CD14-positive monocyte (primary cell): ENCODE measurements at regions not wholly inside any gene's neighbourhood (a gene's known extent, or its start where the extent isn't known, plus 50 kb on each side); places are given as distances from the start of the nearest gene placed in this dataset.

Source experiments
- DNase-seq, 3 donors: peaks; one replicate each; pipeline ENCODE4 v3.0.0-alpha.2; 2011 to 2022
- H2AFZ ChIP-seq: 2 replicates; pipeline ENCODE4 v1.6.0; 2012; ENCODE audit warnings: mild to moderate bottlenecking, low read depth, low read length, inconsistent platforms; ENCODE audit not compliant: insufficient read depth, poor library complexity, severe bottlenecking
- H3K27ac ChIP-seq, 2 donors: 1 replicate in 1 of 2; 2 replicates in 1 of 2; pipeline ENCODE4 v1.5.1; 2012 to 2013; ENCODE audit warnings: low read length in 2 of 2, control low read depth in 1 of 2, inconsistent platforms in 1 of 2, low read depth in 1 of 2, mild to moderate bottlenecking in 1 of 2
- H3K27me3 ChIP-seq, 2 donors: one replicate each; pipeline versions ENCODE4 v1.6.0 to v1.6.1; 2011 to 2013; ENCODE audit warnings: low read length in 2 of 2; ENCODE audit not compliant: control insufficient read depth in 2 of 2, insufficient read depth in 2 of 2
- H3K36me3 ChIP-seq, 2 donors: replicated peaks in 1 of 2; 1 replicate in 1 of 2; 2 replicates in 1 of 2; pipeline versions ENCODE4 v1.5.1 to v1.6.1; 2012 to 2013; ENCODE audit warnings: low read length in 2 of 2, control low read depth in 1 of 2, inconsistent platforms in 1 of 2, mild to moderate bottlenecking in 1 of 2; ENCODE audit not compliant: insufficient read depth in 2 of 2, control insufficient read depth in 1 of 2
- H3K4me1 ChIP-seq, 2 donors: 1 replicate in 1 of 2; 2 replicates in 1 of 2; pipeline versions ENCODE4 v1.5.1 to v1.6.1; 2012 to 2013; ENCODE audit warnings: low read length in 2 of 2, control low read depth in 1 of 2, inconsistent platforms in 1 of 2, mild to moderate bottlenecking in 1 of 2, moderate library complexity in 1 of 2; ENCODE audit not compliant: insufficient read depth in 2 of 2, control insufficient read depth in 1 of 2
- H3K4me2 ChIP-seq: replicated peaks from 2 replicates; pipeline ENCODE3; 2012; ENCODE audit warnings: low read length, moderate library complexity, mild to moderate bottlenecking; ENCODE audit not compliant: poor library complexity, severe bottlenecking; ENCODE audit errors: extremely low read depth
- H3K4me3 ChIP-seq, 3 experiments: fragments of 200-600 bp in 1 of 3; sonication (generic) in 1 of 3; replicated peaks in 1 of 3; 1 replicate in 2 of 3; 2 replicates in 1 of 3; pipeline ENCODE4 v1.5.1; 2011 to 2013; ENCODE audit warnings: low read length in 3 of 3, mild to moderate bottlenecking in 3 of 3, control low read depth in 2 of 3, low read depth in 2 of 3, inconsistent platforms in 1 of 3, moderate library complexity in 1 of 3
- H3K79me2 ChIP-seq: 2 replicates; pipeline ENCODE4 v1.6.0; 2012; ENCODE audit warnings: mild to moderate bottlenecking, control low read depth, inconsistent platforms, low read length, moderate library complexity; ENCODE audit not compliant: insufficient read depth
- H3K9ac ChIP-seq: 2 replicates; pipeline ENCODE4 v1.6.0; 2017; ENCODE audit warnings: low read length, mild to moderate bottlenecking; ENCODE audit not compliant: insufficient read depth, poor library complexity, severe bottlenecking
- H3K9me3 ChIP-seq, 2 donors: replicated peaks in 1 of 2; 1 replicate in 1 of 2; 2 replicates in 1 of 2; pipeline versions ENCODE4 v1.5.1 to v1.6.1; 2012 to 2013; ENCODE audit warnings: low read length in 2 of 2, control low read depth in 1 of 2; ENCODE audit not compliant: control insufficient read depth in 1 of 2, insufficient read depth in 1 of 2
- H4K20me1 ChIP-seq: 2 replicates; pipeline ENCODE4 v1.6.0; 2012; ENCODE audit warnings: mild to moderate bottlenecking, low read length, control low read depth, moderate library complexity; ENCODE audit not compliant: insufficient read depth
- H3K27ac Mint-ChIP-seq, 7 donors: one replicate each; pipeline ENCODE4 v1.8.0; 2020; ENCODE audit warnings: mild to moderate bottlenecking in 7 of 7, mixed read lengths in 7 of 7, moderate library complexity in 6 of 7, inconsistent platforms in 2 of 7
- H3K27me3 Mint-ChIP-seq, 3 donors: one replicate each; pipeline ENCODE4 v1.8.0; 2021 to 2022; ENCODE audit warnings: low read depth in 3 of 3, mild to moderate bottlenecking in 3 of 3, mixed read lengths in 3 of 3, moderate library complexity in 3 of 3, inconsistent platforms in 1 of 3
- H3K36me3 Mint-ChIP-seq, 2 donors: one replicate each; pipeline ENCODE4 v1.8.0; 2020; ENCODE audit warnings: mixed read lengths in 2 of 2, inconsistent platforms in 1 of 2, mild to moderate bottlenecking in 1 of 2
- H3K4me1 Mint-ChIP-seq: one replicate; pipeline ENCODE4 v1.8.0; 2020; ENCODE audit warnings: mild to moderate bottlenecking, mixed read lengths
- H3K4me3 Mint-ChIP-seq, 2 donors: one replicate each; pipeline ENCODE4 v1.8.0; 2020; ENCODE audit warnings: mild to moderate bottlenecking in 2 of 2, mixed read lengths in 2 of 2, moderate library complexity in 1 of 2
- H3K9me3 Mint-ChIP-seq, 7 donors: one replicate each; pipeline ENCODE4 v1.8.0; 2020 to 2022; ENCODE audit warnings: mixed read lengths in 7 of 7, mild to moderate bottlenecking in 6 of 7, moderate library complexity in 6 of 7, inconsistent platforms in 2 of 7
- CTCF ChIP-seq: fragments of 200-600 bp; IDR thresholded peaks from one replicate; pipeline ENCODE4 v1.8.0; 2022; ENCODE audit warnings: antibody characterized with exemption, mild to moderate bottlenecking
- WGBS: methylation state at CpG from one replicate; pipeline ENCODE4 v1.1.5; 2013; ENCODE audit warnings: missing lambda C conversion rate; ENCODE audit not compliant: insufficient coverage; 5-methylcytosine and 5-hydroxymethylcytosine counted together
- intact Hi-C, 2 donors: fragments of 100-400 bp; cut with micrococcal nuclease; formaldehyde crosslinking; loops; one replicate each; pipeline versions ENCODE4 v1.15.0 to v1.15.1; 2023

GRCh38 chr17:71110326-71110725 lies 941.0 kb downstream of the KCNJ2 start:
- Histone ChIP-seq H3K4me1 (no peaks in the 10 kb centered on the region), H3K27me3 (no peaks in the 10 kb centered on the region), H4K20me1 (no peaks in the 10 kb centered on the region), H3K36me3 (no peaks in the 10 kb centered on the region), H3K9me3 (no peaks in the 10 kb centered on the region), H2AFZ (no peak overlapping the region), H3K79me2 (no peaks in the 10 kb centered on the region), H3K4me3 (no peak overlapping the region), H3K27ac (no peak overlapping the region), H3K4me2 (no peak overlapping the region), H3K9ac (no peak overlapping the region)
- DNase-seq, result no peak
- Mint-ChIP-seq H3K4me1 (no peaks in the 10 kb centered on the region), H3K27ac (no peak overlapping the region), H3K36me3 (no peaks in the 10 kb centered on the region), H3K4me3 (no peak overlapping the region), H3K9me3 (peaks cover 0 to 6% (median 3%) of the 10 kb centered on the region in 7 donors), H3K27me3 (peaks cover 0 to 2% (median 0%) of the 10 kb centered on the region in 3 donors)
- 100% methylated on average over 1 of the region's 3 CpGs for WGBS
- intact Hi-C loops, result no loop called here
- TF ChIP-seq CTCF, result no peak

- Mint-ChIP-seq H3K4me3 (no peak overlapping the region), H3K27ac (no peak overlapping the region), H3K36me3 (no peaks in the 10 kb centered on the region), H3K9me3 (peaks cover 0 to 6% (median 3%) of the 10 kb centered on the region in 7 donors), H3K27me3 (peaks cover 0 to 2% (median 0%) of the 10 kb centered on the region in 3 donors), H3K4me1 (no peaks in the 10 kb centered on the region)
- H3K4me2 ChIP-seq, result no peak overlapping the region
- TF ChIP-seq CTCF, result no peak
- H3K27ac ChIP-seq, result no peak overlapping the region
- DNase-seq, result no peak
- intact Hi-C loops, result no loop called here
- no peaks in the 10 kb centered on the region for H3K79me2 ChIP-seq
- no peaks in the 10 kb centered on the region for H3K4me1 ChIP-seq
- no peak overlapping the region for H2AFZ ChIP-seq
- H3K27me3 ChIP-seq, result no peaks in the 10 kb centered on the region
- no peaks in the 10 kb centered on the region for H4K20me1 ChIP-seq
- no peaks in the 10 kb centered on the region for H3K9me3 ChIP-seq
- H3K9ac ChIP-seq, result no peak overlapping the region
- H3K36me3 ChIP-seq, result no peaks in the 10 kb centered on the region
- no peak overlapping the region for H3K4me3 ChIP-seq
- 100% methylated on average over 1 of the region's 2 CpGs for WGBS
These were observed 942.1 kb downstream of the KCNJ2 start for GRCh38 chr17:71111460-71111859.
